ENCODE measurements at regions not wholly inside any gene's neighbourhood (a gene's known extent, or its start where the extent isn't known, plus 50 kb on each side); places are given as distances from the start of the nearest gene placed in this dataset.
A peak's percentile ranks its signal among the peaks of the same experiment; 100 is the strongest.

GRCh38 chr3:5423076-5423475 is 235.6 kb downstream of the EDEM1 start:
- 37 to 43% methylated on average over 4 of the region's 4 CpGs for WGBS, 2 donors
- no peak overlapping the region for H3K4me3 ChIP-seq
- H3K27me3 ChIP-seq: no peaks in the 10 kb centered on the region
- peak in 3 of 8 donors; percentile 30 to 58 (median 41) for ATAC-seq
- TF ChIP-seq CTCF (IDR thresholded peaks at IDR 0.05): no peak
- no peak for DNase-seq
- H3K36me3 ChIP-seq: no peaks in the 10 kb centered on the region
- peaks cover 0 to 20% (median 0%) of the 10 kb centered on the region in 9 donors for H3K4me1 ChIP-seq
- peaks cover 0 to 3% (median 0%) of the 10 kb centered on the region in 11 donors for H3K9me3 ChIP-seq
- intact Hi-C loops (cut with DNase I): no loop called here
- peak overlapping the region in 1 of 10 donors; percentile 50 for H3K27ac ChIP-seq

- Histone ChIP-seq H3K27me3 (no peaks in the 10 kb centered on the region), H3K4me3 (no peak overlapping the region), H3K36me3 (no peaks in the 10 kb centered on the region), H3K27ac (peak overlapping the region in 1 of 10 donors; percentile 50), H3K4me1 (peaks cover 0 to 20% (median 0%) of the 10 kb centered on the region in 9 donors), H3K9me3 (no peaks in the 10 kb centered on the region)
- DNase-seq (no peak), ATAC-seq (peak in 1 of 8 donors; percentile 65)
- TF ChIP-seq CTCF (IDR thresholded peaks at IDR 0.05): no peak
- intact Hi-C loops (cut with DNase I): no loop called here
- 45 to 51% methylated on average over 2 of the region's 2 CpGs for WGBS, 2 donors
Observed at GRCh38 chr3:5423523-5423922, 236.0 kb downstream of the EDEM1 start.

GRCh38 chr3:5425371-5425770 is 237.9 kb downstream of the EDEM1 start:
- Histone ChIP-seq H3K36me3 (no peaks in the 10 kb centered on the region), H3K27ac (no peak overlapping the region), H3K4me1 (peaks cover 0 to 20% (median 0%) of the 10 kb centered on the region in 9 donors), H3K27me3 (no peaks in the 10 kb centered on the region), H3K4me3 (no peak overlapping the region), H3K9me3 (no peaks in the 10 kb centered on the region)
- intact Hi-C loops (cut with DNase I): no loop called here
- ATAC-seq (no peak), DNase-seq (no peak)
- WGBS, 2 donors: 76 to 77% methylated on average over 6 of the region's 6 CpGs
- TF ChIP-seq CTCF (IDR thresholded peaks at IDR 0.05): no peak

- DNase-seq: peak; percentile 54 to 71
- Histone ChIP-seq H3K36me3 (no peaks in the 10 kb centered on the region), H3K27me3 (no peaks in the 10 kb centered on the region), H3K27ac (no peak overlapping the region), H3K4me3 (no peak overlapping the region), H3K9me3 (no peaks in the 10 kb centered on the region), H3K4me1 (peaks cover 0 to 20% (median 0%) of the 10 kb centered on the region in 9 donors)
- intact Hi-C loops (cut with DNase I): no loop called here
- 45 to 46% methylated on average over 25 of the region's 25 CpGs for WGBS, 2 donors
- TF ChIP-seq CTCF (IDR thresholded peaks at IDR 0.05): peak in 8 of 9 donors; percentile 18 to 81 (median 62)
- ATAC-seq: peak in 7 of 8 donors; percentile 44 to 80 (median 70)
Observed at GRCh38 chr3:5426094-5426883, 238.8 kb downstream of the EDEM1 start.

All from heart right ventricle (tissue), 16 donors.